ENCODE measurements at regions not wholly inside any gene's neighbourhood (a gene's known extent, or its start where the extent isn't known, plus 50 kb on each side); places are given as distances from the start of the nearest gene placed in this dataset.

DNA sequence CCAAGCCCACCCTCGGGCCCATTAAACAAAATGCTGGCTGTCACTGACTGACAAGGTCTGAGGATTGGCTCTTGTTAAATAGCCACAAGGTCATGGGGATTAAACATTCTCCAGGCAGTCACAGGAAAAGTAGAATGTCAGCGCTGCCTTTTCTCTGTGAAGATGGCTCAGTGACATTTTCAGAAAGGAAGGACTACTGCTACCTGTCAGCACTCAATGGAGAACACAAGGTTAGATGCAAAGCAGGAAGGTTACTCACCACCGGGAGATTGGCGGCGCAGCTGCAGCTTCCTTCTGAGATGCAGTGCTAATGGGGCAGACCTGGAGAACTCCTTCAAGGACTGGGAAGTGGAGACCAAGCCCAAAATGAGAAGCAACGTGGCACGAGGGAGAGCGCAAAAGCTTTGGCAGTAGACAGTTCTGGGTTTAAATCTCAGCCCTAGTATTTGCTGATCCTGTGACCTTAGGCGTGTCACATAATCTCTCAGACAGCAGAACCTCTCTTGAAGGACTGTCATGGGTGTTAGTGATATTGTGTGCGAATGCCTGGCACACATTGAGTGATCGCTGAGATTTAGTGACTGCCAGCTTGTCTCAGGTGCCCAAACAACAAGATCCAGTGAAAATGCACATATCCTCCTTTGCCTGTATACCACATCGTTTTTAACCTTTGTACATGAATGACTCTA, 213.1 kb upstream of the BOD1L1 start:
- Histone ChIP-seq H3K36me3 (ENCODE audit: insufficient read depth, low read length) (no peaks in the 10 kb centered on the region), H3K27ac (ENCODE audit: low read depth, low read length) (no peak overlapping the region), H3K27me3 (ENCODE audit: insufficient read depth, low read length, poor library complexity, severe bottlenecking) (no peaks in the 10 kb centered on the region), H3K9me3 (ENCODE audit: low read length) (no peaks in the 10 kb centered on the region), H3K4me3 (ENCODE audit: low read length) (no peak overlapping the region), H3K4me1 (ENCODE audit: insufficient read depth, low read length) (no peaks in the 10 kb centered on the region)
- POLR2A ChIA-PET, result no interaction called here
- no peak for DNase-seq
- Mint-ChIP-seq H3K27me3 (peaks cover 0 to 2% of the 10 kb centered on the region in 2 donors), H3K4me3 (no peak overlapping the region), H3K9me3 (peaks cover 0 to 6% (median 0%) of the 10 kb centered on the region in 5 donors), H3K36me3 (no peaks in the 10 kb centered on the region), H3K4me1 (no peaks in the 10 kb centered on the region), H3K27ac (no peak overlapping the region)
- CTCF ChIA-PET, result no interaction called here

- DNase-seq, result no peak
- H3K4me3 Mint-ChIP-seq, result no peak overlapping the region
- no peaks in the 10 kb centered on the region for H3K4me1 Mint-ChIP-seq
- no peak overlapping the region for H3K27ac Mint-ChIP-seq
- Histone ChIP-seq H3K27me3 (ENCODE audit: insufficient read depth, low read length, poor library complexity, severe bottlenecking) (no peaks in the 10 kb centered on the region), H3K9me3 (ENCODE audit: low read length) (no peaks in the 10 kb centered on the region), H3K4me3 (ENCODE audit: low read length) (no peak overlapping the region), H3K27ac (ENCODE audit: low read depth, low read length) (no peak overlapping the region), H3K36me3 (ENCODE audit: insufficient read depth, low read length) (no peaks in the 10 kb centered on the region), H3K4me1 (ENCODE audit: insufficient read depth, low read length) (no peaks in the 10 kb centered on the region)
- H3K27me3 Mint-ChIP-seq, result peaks cover 0 to 2% of the 10 kb centered on the region in 2 donors
- H3K36me3 Mint-ChIP-seq, result no peaks in the 10 kb centered on the region
- POLR2A ChIA-PET, result no interaction called here
- peaks cover 0 to 3% (median 0%) of the 10 kb centered on the region in 5 donors for H3K9me3 Mint-ChIP-seq
- CTCF ChIA-PET, result interaction anchor here (1.5 kb wide), 1 partner anchor 9 kb away, joined by 3 read pairs; no protein-coding TSS in a partner anchor
Measured at GRCh38 chr4:13844740-13845139, 217.2 kb upstream of the BOD1L1 start.

DNA sequence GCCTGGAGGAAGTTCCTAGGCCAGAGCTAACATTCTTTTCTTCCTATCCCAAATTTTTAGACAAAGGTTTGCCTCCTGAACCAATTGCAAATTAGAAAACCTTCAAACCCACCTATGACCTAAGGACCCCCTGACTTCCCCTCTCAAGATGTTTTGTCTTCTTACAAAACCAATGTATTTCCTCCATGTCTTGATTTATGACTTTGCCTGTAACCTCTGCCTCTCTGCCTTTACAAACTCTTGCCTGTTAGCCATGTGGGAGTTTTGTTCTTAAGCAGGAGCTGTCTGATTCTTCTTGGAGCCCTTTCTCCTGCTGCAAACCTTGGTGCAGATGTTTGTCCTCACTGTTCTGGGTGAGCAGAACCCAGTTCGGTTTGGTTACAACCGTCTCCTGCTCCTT, 222.3 kb upstream of the BOD1L1 start:
- Mint-ChIP-seq H3K9me3 (peaks cover 0 to 5% (median 0%) of the 10 kb centered on the region in 5 donors), H3K4me3 (no peak overlapping the region), H3K27ac (no peak overlapping the region), H3K27me3 (peaks cover 0 to 2% of the 10 kb centered on the region in 2 donors), H3K36me3 (no peaks in the 10 kb centered on the region), H3K4me1 (no peaks in the 10 kb centered on the region)
- ChIA-PET CTCF (no interaction called here), POLR2A (no interaction called here)
- no peaks in the 10 kb centered on the region for H3K27me3 ChIP-seq (ENCODE audit: insufficient read depth, low read length, poor library complexity, severe bottlenecking)
- no peaks in the 10 kb centered on the region for H3K4me1 ChIP-seq (ENCODE audit: insufficient read depth, low read length)
- no peak for DNase-seq
- H3K27ac ChIP-seq (ENCODE audit: low read depth, low read length), result no peak overlapping the region
- H3K9me3 ChIP-seq (ENCODE audit: low read length), result no peaks in the 10 kb centered on the region
- H3K4me3 ChIP-seq (ENCODE audit: low read length), result no peak overlapping the region
- H3K36me3 ChIP-seq (ENCODE audit: insufficient read depth, low read length), result no peaks in the 10 kb centered on the region

GRCh38 chr4:13851085-13851940, 223.8 kb upstream of the BOD1L1 start:
- Mint-ChIP-seq H3K27me3 (peaks cover 0 to 2% of the 10 kb centered on the region in 2 donors), H3K4me3 (no peak overlapping the region), H3K9me3 (peaks cover 0 to 5% (median 2%) of the 10 kb centered on the region in 5 donors), H3K4me1 (no peaks in the 10 kb centered on the region), H3K27ac (no peak overlapping the region), H3K36me3 (no peaks in the 10 kb centered on the region)
- ChIA-PET POLR2A (no interaction called here), CTCF (no interaction called here)
- H3K36me3 ChIP-seq (ENCODE audit: insufficient read depth, low read length), result no peaks in the 10 kb centered on the region
- no peak for DNase-seq
- no peak overlapping the region for H3K27ac ChIP-seq (ENCODE audit: low read depth, low read length)
- H3K9me3 ChIP-seq (ENCODE audit: low read length), result no peaks in the 10 kb centered on the region
- H3K4me3 ChIP-seq (ENCODE audit: low read length), result no peak overlapping the region
- no peaks in the 10 kb centered on the region for H3K4me1 ChIP-seq (ENCODE audit: insufficient read depth, low read length)
- H3K27me3 ChIP-seq (ENCODE audit: insufficient read depth, low read length, poor library complexity, severe bottlenecking), result no peaks in the 10 kb centered on the region

DNA sequence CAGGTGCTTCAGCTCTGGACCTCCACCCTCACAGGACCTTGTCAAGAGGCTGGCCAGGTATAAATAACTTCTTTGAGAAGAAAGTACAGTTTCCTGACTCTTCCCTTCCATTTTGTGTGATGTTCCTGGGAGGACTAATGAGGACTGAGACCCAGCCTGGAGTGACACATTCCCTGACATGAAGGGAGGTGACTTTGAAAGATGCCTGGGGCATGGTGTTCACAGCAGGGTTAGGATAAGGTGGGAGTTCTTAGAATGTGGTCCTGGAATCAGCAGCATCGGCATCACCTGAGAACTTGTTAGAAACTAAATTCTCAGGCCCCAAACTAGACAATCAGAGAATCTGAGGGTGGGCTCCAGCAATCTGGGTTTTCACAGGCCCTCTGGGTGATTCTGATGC, 224.9 kb upstream of the BOD1L1 start:
- POLR2A ChIA-PET, result no interaction called here
- Histone ChIP-seq H3K27ac (ENCODE audit: low read depth, low read length) (no peak overlapping the region), H3K4me1 (ENCODE audit: insufficient read depth, low read length) (no peaks in the 10 kb centered on the region), H3K4me3 (ENCODE audit: low read length) (no peak overlapping the region), H3K9me3 (ENCODE audit: low read length) (no peaks in the 10 kb centered on the region), H3K36me3 (ENCODE audit: insufficient read depth, low read length) (no peaks in the 10 kb centered on the region), H3K27me3 (ENCODE audit: insufficient read depth, low read length, poor library complexity, severe bottlenecking) (no peaks in the 10 kb centered on the region)
- Mint-ChIP-seq H3K27me3 (peaks cover 0 to 2% of the 10 kb centered on the region in 2 donors), H3K36me3 (no peaks in the 10 kb centered on the region), H3K9me3 (peaks cover 0 to 5% (median 2%) of the 10 kb centered on the region in 5 donors), H3K4me1 (no peaks in the 10 kb centered on the region), H3K4me3 (no peak overlapping the region), H3K27ac (no peak overlapping the region)
- CTCF ChIA-PET, result no interaction called here
- no peak for DNase-seq

DNA sequence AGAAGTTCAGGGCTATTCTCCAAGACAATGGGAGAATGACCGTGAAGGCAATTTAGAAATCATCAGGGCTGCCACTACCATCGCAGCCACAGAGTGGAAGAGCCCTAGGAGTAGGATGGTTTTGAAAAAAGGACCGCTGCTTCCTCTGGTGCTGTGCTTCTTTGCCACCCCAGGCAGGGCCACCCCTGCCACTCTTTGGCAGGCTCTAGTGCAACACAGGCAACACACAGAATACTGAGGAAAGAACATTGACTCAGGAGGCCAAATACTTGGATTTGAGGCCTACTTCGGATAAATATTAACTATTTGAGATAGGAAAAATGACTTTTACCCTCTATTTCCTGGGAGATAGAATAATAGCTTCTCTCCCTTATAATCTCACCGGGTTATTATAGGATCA, 228.9 kb upstream of the BOD1L1 start:
- DNase-seq, result no peak
- ChIA-PET POLR2A (no interaction called here), CTCF (no interaction called here)
- Mint-ChIP-seq H3K4me3 (no peak overlapping the region), H3K36me3 (no peaks in the 10 kb centered on the region), H3K9me3 (peaks cover 0 to 2% (median 2%) of the 10 kb centered on the region in 5 donors), H3K4me1 (no peaks in the 10 kb centered on the region), H3K27me3 (no peaks in the 10 kb centered on the region), H3K27ac (no peak overlapping the region)
- no peak overlapping the region for H3K4me3 ChIP-seq (ENCODE audit: low read length)
- no peaks in the 10 kb centered on the region for H3K4me1 ChIP-seq (ENCODE audit: insufficient read depth, low read length)
- H3K27ac ChIP-seq (ENCODE audit: low read depth, low read length), result no peak overlapping the region
- no peaks in the 10 kb centered on the region for H3K9me3 ChIP-seq (ENCODE audit: low read length)
- H3K36me3 ChIP-seq (ENCODE audit: insufficient read depth, low read length), result no peaks in the 10 kb centered on the region
- no peaks in the 10 kb centered on the region for H3K27me3 ChIP-seq (ENCODE audit: insufficient read depth, low read length, poor library complexity, severe bottlenecking)

- Mint-ChIP-seq H3K27ac (no peak overlapping the region), H3K4me3 (no peak overlapping the region), H3K9me3 (peaks cover 2 to 6% (median 5%) of the 10 kb centered on the region in 5 donors), H3K27me3 (no peaks in the 10 kb centered on the region), H3K36me3 (no peaks in the 10 kb centered on the region), H3K4me1 (no peaks in the 10 kb centered on the region)
- no peaks in the 10 kb centered on the region for H3K27me3 ChIP-seq (ENCODE audit: insufficient read depth, low read length, poor library complexity, severe bottlenecking)
- POLR2A ChIA-PET, result no interaction called here
- DNase-seq, result no peak
- no peaks in the 10 kb centered on the region for H3K9me3 ChIP-seq (ENCODE audit: low read length)
- no peaks in the 10 kb centered on the region for H3K4me1 ChIP-seq (ENCODE audit: insufficient read depth, low read length)
- H3K36me3 ChIP-seq (ENCODE audit: insufficient read depth, low read length), result no peaks in the 10 kb centered on the region
- H3K4me3 ChIP-seq (ENCODE audit: low read length), result no peak overlapping the region
- CTCF ChIA-PET, result no interaction called here
- no peak overlapping the region for H3K27ac ChIP-seq (ENCODE audit: low read depth, low read length)
Measured at GRCh38 chr4:13857397-13857796, 229.9 kb upstream of the BOD1L1 start.

GRCh38 chr4:13857800-13858199, 230.3 kb upstream of the BOD1L1 start:
- Histone ChIP-seq H3K27ac (ENCODE audit: low read depth, low read length) (no peak overlapping the region), H3K9me3 (ENCODE audit: low read length) (no peaks in the 10 kb centered on the region), H3K27me3 (ENCODE audit: insufficient read depth, low read length, poor library complexity, severe bottlenecking) (no peaks in the 10 kb centered on the region), H3K4me1 (ENCODE audit: insufficient read depth, low read length) (no peaks in the 10 kb centered on the region), H3K36me3 (ENCODE audit: insufficient read depth, low read length) (no peaks in the 10 kb centered on the region), H3K4me3 (ENCODE audit: low read length) (no peak overlapping the region)
- peaks cover 5 to 8% (median 6%) of the 10 kb centered on the region in 5 donors for H3K9me3 Mint-ChIP-seq
- no peaks in the 10 kb centered on the region for H3K27me3 Mint-ChIP-seq
- no peak overlapping the region for H3K4me3 Mint-ChIP-seq
- no peak overlapping the region for H3K27ac Mint-ChIP-seq
- no peaks in the 10 kb centered on the region for H3K4me1 Mint-ChIP-seq
- POLR2A ChIA-PET, result no interaction called here
- CTCF ChIA-PET, result no interaction called here
- H3K36me3 Mint-ChIP-seq, result no peaks in the 10 kb centered on the region
- no peak for DNase-seq

Measured in CD8-positive, alpha-beta memory T cell (primary cell).